NCI-H2029 (cell line): ENCODE measurements at regions not wholly inside any gene's neighbourhood (a gene's known extent, or its start where the extent isn't known, plus 50 kb on each side); places are given as distances from the start of the nearest gene placed in this dataset.

Experiments used
- DNase-seq: peaks from one replicate; lab custom pipeline; 2025; lab: John Stamatoyannopoulos, UW

DNA sequence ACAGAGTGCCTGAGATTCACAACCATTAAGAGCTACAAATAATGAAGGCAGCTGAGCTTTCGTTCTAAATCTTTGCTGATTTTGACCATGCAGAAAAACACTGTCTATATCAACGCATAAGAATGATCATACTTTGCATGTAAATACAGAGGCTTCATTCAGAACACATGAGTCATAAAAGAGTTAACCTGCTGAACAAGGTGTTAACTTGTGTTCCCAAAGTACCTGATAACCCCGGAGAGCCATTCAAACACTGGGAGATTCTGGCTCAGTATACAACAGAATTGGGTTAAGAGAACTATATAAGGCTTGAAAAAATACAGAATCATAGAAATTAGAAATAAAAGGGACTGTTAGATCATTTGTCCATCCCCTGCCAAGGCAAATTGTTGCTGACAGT, 964.3 kb upstream of the TENM3 start:
- DNase-seq, result no peak

DNA sequence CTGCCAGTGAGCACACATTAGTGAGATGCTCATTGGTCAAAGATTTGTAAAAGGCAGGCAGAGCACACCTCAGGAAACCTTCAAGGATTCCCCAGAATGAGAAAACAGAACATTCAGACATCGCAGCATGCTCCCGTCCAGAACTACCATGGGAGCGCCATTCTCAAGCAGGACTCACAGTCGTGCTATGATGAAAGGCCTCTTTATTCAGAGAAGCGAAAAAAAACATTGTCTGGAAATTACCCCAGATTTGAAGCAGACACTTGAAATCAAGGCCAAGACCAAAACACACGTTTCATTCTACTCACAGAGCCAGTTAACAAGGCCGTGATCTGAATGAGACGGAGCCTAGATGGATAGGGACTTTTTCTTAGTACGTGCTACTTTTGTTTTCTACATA, 961.8 kb upstream of the TENM3 start:
- no peak for DNase-seq

DNA sequence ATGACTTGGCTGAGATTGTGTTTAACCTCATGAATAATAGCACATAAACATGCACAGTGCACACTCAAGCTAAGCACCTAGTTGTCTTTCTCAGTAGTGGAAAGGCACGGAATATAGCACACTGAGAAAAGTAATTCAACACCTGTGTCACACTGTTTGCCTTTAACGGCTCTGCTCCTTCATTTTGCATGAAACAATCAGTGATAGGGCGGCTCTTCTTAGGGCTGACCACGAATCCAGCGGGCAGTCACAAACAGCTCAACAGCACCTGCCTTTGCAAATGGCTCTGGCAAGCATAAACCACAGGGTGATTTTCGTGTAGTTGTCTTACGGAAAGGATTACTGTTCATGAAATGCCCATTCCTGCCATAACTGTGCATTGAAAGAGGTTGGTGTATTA, 954.0 kb upstream of the TENM3 start:
- DNase-seq, result peak; percentile 45

DNA sequence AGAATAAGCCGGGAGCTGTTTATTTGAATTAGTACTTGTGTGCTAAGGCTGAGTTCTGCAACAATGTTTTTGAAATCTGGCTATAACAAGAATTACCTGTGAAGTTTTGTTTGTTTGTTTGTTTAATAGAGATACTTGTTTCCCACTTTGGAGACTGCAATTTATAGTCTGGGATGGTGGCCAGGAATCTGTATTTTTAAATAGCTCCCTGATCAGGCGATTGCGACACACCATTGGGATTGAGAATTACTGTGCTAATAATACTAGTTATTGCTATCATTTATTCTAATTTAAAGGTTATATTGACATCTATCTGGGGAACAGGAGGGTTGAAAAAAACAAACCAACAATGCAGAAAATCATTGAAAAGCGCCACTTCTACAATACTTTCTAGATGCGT, 951.6 kb upstream of the TENM3 start:
- no peak for DNase-seq

DNA sequence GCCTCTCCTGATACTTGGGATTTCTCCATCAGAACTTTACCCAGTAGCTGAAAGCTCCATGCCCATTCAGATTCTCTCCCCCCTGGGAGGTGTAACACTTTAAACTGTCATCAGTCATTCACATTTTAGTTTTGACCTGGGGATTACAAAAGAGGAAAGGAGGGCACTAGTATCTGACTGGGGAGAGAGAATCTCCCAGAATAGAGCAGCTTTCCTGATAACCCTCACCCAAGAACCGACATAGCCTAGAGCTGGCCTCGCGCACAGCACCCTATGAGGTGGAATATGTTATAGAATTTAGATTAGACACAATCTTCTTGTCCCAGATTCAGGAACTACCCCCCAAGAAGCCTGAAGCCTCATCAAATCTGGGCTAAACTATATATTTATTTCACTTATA, 950.2 kb upstream of the TENM3 start:
- DNase-seq, result no peak

DNA sequence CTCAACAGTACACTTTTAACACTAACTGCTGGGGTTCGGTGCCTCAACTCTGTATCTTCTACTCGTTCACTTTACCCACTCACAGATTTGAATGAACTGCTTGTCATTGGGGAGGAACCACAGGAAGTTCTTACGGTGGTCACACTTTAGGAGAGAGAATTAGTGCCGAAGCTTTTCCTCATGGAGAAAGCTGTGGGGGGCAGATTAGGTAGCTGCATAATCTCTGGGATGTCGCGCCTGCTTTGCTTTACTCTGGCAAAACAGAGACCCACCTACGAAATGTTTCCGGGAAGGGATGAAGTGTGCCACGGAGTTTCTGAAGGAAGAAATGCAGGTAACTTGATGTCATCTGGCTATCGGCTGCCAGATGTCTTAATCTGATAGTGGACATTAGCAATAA, 949.7 kb upstream of the TENM3 start:
- no peak for DNase-seq

DNA sequence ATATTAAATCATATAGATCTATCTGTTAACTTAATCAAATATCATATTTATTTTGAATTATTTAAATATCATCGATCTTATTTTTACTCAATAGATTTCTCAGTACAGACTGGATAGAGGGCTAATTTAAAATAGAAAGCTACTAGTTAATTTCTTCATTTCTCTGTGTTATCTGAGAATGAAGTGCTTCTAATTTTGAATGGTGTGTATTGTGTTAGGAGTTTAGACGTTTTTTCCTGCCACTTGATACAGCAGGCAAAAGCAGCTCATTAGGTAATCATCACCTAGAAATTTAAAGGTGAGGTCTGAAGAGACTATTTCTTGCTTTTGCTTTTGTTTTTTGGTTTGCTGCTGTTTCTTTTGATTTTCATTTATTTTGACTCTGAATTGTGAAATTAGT, 948.8 kb upstream of the TENM3 start:
- DNase-seq, result no peak

DNA sequence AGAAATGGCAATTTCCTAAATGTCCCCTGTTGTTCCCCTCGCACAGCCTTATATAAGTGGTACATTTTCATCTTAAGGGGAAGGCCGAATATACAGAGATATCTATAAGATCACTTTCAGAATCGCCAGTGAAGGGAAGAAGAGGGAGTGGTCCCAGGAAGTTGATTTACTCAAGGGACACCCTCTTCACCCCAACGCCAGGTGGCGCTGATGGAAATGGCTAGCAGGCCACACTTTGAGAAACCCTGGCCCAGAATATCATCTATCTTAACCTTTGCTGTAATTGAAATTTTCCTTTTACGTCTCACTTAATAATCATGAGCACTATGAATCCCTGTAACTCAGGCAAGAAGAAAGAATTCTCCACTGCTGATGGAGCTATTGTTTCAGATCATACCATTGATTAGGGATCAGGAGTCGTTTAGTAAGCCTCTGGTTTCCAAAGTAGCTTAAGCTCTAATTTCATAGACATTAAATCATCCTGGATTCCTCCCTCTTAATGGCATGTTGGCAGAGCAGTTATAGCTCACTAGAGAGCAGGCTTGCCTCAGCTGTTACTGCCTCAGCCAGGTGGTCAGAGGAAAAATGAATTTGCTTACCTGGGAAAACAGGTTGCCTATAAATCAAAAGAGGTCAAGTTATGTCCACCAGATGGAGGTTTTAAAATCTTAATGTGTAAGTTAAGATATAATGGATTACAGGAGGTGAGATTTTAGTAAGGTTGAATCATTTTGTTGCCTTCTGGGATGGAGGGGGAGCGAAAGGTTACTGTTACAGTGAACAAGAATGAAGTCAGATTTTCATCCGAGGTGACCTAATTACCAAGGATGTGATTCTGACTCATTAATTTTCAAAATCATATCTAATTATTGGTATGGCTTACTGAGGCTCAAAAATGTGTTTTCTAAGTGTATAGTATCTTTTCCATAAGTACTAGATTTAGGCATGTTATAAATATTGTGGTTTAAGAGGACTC, 941.2 kb upstream of the TENM3 start:
- peak; percentile 35 for DNase-seq

DNA sequence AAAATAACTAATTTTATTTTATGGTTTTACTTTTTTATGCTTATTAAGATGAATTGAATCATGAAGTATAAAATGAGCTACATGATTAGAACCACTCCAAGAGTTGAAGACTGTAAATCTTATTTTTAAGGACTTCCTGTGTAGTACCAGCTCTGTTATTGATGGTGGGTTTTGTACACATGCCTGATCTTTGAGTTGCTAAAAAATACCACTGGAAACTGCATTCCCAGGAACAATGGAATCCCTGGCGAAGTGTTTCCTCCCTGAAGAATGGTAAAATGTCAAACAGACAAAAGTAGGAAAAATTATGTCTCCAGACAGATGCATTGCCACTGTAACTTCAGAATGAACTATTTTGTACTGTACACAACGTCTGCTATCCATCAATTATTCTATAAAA, 935.4 kb upstream of the TENM3 start:
- DNase-seq, result no peak

DNA sequence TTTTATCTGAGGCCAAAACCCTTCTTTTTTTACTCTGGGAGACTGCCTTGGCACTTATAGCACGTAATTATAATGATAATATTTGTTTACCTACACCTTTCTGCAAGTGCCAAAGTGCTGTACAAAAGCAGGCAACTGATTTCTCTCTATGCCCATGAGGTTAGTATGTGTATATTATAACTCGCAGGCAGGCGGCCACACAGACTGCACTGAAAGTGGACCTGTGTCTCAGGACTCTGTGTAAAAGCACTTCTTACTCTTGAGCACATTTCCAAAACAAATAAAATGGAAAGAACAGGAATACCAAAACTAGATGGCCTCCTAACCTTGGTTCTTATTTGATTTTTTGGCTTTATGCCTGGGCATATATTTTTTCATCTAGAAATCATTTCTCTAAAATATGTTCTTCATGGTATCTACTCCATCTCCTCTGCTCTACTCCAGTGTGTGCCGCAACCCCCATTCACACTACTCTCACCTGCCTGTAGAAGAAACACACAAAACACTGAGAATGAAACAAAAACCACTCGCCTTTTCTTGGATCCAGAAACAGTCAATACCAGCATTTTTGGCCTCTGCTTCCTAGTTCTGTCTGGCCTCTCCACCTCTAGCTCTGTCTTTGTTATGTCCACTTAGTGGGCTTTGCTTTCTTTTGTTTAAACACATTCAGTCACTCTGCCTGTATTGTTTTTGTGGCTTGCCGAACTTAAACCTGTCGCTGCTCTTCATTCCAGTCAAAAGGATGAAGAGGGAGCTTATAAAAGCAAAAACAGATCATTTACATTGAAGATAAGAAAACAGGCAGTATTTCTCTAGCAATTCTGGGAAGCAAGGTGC, 934.5 kb upstream of the TENM3 start:
- DNase-seq, result peak; percentile 39

DNA sequence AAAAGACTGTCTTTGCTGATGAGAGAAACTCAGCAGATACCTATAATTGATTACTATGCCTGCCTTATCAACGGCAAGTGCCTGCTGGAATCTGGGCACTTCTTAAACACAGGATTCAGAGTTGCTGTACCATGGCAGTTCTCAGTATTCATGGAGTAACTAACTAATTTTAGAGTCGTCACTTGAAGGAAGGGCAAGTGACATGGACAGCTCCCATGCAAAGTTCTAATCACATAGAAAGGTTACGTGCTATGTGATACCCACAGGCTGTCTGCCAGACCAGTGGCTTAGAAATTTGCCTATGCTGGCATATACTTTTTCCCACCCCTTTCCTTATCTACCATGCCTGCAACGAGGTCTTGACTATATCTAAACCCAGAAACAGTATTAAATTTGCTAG, 931.1 kb upstream of the TENM3 start:
- DNase-seq, result no peak

DNA sequence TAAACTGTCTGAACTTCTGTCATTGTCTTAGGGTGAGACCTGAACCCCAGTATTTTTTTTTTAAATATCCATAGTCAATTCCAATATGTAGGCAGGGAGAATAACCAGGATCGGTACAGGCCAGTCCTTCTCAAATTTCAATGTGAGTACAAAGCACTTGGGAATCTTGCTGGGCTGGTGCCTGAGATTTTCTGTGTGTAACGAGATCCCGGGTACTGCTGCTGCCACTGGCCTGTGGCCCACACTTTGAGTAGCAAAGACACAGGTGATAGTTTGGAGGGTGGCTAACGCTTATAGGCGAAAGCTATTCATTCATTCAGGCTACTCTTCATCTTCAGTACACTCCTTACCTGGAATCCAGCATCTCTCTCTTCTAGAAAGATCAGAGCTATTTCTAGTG, 923.6 kb upstream of the TENM3 start:
- DNase-seq, result peak; percentile 10

DNA sequence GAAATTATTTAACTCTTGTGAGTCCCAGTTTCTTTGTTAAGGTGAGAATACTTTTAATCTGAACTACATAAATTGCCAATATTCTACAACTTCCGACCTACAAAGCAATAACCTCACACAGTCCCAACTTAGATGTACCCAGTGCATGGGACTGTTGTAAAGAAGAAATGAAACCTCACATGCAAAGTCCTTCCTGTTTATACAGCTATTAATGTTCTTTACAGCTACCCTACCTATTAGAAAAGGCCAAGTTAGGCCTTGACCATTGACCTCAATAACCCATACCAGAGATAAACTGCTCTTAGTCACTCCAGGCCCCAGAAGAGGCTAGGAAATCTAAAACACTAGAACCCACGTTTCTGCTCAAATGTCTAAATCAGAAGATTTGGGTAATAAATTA, 920.1 kb upstream of the TENM3 start:
- DNase-seq, result no peak

DNA sequence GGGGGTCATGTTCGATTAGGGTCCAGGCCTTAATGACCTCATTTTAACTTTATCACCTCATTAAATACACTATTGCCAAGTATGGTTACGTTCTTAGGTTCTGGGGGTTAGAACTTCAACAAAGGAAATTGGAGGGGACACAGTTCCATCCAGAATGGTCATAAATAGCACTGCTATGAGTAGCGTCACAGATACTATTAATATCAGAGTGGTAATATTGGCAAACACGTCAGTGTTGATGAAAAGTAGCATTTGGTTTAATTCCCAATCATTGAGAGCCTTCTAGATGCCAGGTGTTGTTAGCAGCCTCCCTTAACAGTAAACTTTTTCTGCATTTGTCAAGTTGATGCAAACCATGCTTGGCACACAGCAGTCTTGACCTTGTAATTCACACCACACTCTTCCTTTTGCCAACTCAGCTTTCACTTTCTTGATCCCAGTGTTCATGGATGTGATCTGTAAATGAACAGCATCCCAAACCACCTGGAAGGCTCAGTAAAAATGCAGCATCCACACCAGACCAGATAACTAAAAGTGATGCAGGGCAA, 912.5 kb upstream of the TENM3 start:
- no peak for DNase-seq

DNA sequence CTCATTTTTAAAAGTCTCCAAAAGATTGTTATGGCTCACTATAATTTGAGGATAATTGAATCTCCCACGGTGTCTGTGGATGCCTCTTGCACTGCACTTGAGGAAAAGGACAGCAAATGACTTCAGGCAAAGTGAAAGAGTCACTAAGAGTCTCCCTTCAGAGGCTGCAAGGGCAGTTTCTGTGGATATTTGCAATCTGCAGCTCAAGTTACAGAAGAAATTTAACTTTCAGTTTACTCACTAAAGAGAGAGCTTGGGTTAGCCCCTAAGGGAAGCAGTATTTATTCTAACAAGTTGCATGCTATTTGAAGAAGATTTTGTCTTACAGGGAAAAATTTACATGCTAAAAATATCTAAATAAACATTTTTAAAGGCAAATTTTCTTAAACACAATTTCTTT, 912.0 kb upstream of the TENM3 start:
- DNase-seq, result no peak

DNA sequence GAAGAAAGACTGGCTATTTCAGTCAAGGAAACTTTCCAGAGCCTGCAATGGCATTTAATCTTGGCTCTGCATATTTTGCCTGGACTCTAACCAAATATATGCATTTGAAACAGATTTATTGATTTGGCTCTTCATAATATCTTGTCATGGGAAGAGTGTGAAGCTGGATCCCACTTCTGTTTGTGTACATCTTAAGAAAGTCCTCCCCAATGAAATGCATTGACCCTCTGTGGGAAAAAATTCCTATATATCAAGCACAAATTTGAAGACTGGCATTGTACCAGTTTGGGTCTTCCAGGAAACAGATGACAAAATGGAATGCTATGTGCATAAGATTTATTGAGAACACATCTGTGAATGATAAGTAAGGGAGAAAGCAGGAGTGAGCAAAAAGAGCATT, 897.3 kb upstream of the TENM3 start:
- no peak for DNase-seq

DNA sequence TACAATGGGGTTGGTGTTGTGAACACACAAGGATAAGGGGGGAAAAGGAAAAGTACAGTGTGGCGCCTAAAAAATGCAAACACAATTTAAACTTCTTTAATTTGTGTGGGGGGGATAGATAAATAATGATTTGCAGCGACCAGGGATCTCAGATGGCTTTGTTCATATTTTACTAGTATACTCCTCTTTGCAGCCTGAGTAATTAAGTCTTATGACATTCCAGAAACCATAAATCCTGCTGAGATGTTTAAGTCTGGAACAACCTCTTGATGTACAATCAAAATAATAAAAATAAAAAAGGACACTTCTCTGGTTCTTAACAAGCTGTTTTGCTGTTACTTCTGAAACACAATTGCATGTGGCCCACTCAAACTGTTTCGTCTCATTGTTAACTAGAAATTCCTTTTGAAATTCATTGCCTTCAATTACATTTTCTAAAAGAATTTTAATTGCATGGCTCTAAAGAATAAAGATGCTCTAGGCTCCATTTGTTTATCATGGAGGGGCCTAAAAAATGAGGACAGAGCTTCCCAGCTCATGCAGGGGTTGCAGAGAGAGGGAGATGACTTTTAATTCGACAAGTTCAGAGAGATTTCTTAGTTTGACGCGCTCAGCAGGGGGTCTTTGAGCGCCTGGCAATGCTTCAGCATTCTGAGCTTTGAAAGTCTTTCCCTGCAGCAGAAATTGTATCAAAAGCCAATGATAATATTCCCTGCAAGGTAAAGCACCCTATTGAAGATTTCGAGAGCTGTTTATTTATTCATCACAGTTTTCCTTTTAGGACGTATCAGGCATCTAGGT, 892.4 kb upstream of the TENM3 start:
- no peak for DNase-seq

DNA sequence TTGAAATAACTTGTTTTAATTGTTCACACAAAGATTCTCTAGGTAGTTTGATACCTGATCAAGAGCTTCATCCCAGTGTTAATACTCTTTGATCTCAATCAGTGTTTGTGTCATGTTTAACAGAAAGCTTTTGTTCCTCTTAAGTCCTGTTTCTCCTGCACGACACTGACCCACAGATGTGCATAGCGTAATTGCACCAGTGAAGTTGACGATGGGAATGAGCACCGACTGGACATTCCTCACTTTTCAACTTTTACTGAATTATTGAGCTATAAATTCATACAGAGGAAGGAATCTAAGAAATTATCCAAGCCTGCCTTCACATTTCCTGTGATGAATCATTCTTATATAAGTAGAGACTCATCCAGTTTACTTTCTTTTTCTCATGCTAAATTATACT, 878.7 kb upstream of the TENM3 start:
- no peak for DNase-seq

DNA sequence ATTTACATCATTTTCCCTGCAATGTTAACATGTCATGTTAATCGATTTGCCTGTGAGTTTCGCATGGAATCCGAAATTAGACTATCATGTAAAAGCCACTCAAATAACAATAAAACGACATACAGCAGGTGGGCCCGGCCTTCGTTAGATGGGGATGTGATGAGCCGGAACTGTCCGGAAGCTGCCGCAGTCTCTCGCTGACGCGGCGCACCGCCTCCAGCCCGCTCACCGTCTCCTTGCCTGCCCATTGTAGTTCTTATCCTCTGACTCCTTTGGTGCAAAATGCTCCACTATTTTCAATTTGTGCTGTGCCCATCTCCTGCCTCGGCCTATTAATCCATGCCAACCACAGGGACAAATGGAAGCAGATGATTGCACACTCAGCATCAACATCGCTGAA, 877.5 kb upstream of the TENM3 start:
- DNase-seq, result no peak

DNA sequence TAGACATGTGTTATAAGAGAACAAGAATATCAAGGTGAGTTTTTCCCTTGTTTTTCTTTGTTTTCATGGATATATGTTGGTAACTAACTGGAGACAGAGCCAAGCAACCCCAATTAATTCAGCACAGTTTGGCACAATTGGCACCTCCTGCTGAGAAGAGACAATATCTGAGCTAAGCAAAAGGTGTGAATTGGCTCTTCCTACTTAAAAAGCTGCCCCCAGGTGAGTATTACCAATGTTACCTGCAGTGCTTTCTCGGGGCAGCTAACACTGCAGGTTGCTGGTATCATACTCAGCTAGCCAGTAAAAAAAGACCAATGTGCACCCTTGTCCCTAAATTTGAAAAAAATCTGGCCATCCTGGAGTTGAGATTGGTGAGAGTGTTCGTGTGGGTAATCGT, 871.2 kb upstream of the TENM3 start:
- no peak for DNase-seq

DNA sequence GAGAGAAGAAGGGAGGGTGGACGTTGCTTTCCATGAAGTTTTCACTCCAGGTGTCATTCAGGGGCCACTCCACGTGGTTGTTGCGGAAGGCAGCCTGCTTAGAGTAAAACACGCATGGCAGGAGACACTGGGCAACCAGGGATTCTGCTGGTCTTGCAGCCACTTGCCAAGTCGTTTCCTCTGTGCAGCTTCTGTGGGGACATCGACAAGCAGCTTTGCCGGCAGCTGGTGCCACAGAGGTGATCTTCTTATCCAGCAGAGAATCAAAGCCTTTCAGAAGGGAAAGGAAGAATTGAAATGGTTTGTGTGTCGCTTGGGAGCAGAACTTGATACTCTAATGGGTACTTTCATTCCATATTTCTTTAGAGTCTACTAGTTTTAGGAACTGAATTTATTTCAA, 867.1 kb upstream of the TENM3 start:
- DNase-seq, result no peak

DNA sequence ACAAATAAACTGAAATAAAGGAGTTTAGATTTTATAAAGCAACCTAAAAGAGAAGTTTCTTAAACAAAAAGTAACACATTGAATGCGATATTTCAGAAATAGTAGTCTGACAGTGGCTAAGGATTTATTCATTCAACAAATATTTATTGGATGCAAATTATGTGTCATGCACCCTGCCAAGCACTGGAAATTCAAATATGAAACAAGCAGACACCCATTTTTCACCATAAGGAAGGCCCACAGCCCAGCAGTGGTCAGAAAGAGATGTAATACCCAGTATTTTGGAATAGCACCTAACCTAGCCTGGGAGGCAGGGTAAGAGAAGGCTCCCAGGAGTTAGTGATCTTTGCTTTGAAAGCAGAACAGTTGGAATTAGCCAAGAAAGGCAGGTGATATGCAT, 855.1 kb upstream of the TENM3 start:
- DNase-seq, result no peak
